ENCODE measurements at regions not wholly inside any gene's neighbourhood (a gene's known extent, or its start where the extent isn't known, plus 50 kb on each side); places are given as distances from the start of the nearest gene placed in this dataset.
"Not testable (repeated sequence)": the region's sequence is repeated elsewhere in the genome, so short reads cannot be mapped to it uniquely, and the experiment has no call there.

DNA sequence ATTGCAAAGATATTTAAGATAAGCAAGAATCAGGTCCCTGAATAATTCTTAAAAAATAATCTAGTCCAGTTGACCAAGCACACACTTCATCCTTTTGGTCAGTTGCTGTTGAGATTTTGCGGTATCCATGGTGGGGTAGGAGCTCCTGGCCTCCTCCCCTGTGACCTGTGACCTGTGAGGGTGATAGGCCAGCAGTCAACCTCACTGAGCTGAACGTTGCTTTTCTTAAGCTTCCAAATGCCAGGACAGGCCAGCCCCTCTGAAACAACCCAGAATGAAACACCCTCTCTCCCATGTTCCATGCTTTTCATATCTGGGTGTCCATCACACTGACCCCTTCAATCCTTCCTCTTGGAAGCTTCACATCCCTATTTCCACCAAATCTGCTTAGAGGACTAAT, 164.9 kb downstream of the THBS2 start:
- H2BK12ac ChIP-seq (ENCODE audit: low read length), result no peak overlapping the region
- no peak overlapping the region for H2BK120ac ChIP-seq (ENCODE audit: low read depth, low read length)
- H3K9me3 ChIP-seq (replicated peaks in 1 of 2; ENCODE audit: control insufficient read depth in 2 of 2, insufficient read depth in 1 of 2, low read depth in 1 of 2, low read length in 2 of 2), result peaks cover 0 to 14% of the 10 kb centered on the region in 2 donors
- no peak overlapping the region for H4K91ac ChIP-seq (ENCODE audit: low read depth, low read length, poor library complexity)
- H3K18ac ChIP-seq (ENCODE audit: low read length), result no peak overlapping the region
- H2AFZ ChIP-seq (ENCODE audit: low read length), result no peak overlapping the region
- H4K8ac ChIP-seq (ENCODE audit: low read depth, low read length), result no peak overlapping the region
- no peak overlapping the region for H3K27ac ChIP-seq (replicated peaks; ENCODE audit: low read length)
- H3K23ac ChIP-seq (ENCODE audit: low read depth, low read length, poor library complexity), result no peak overlapping the region
- H3K14ac ChIP-seq (ENCODE audit: low read length), result no peak overlapping the region
- H3K4ac ChIP-seq (ENCODE audit: low read length), result no peak overlapping the region
- H3K79me1 ChIP-seq (ENCODE audit: low read depth, low read length), result no peaks in the 10 kb centered on the region
- no peak overlapping the region for H3K4me3 ChIP-seq (ENCODE audit: low read length in 2 of 2)
- H2AK5ac ChIP-seq (ENCODE audit: low read depth, low read length), result no peak overlapping the region
- no peak for DNase-seq (ENCODE audit: low spot score)
- no peak overlapping the region for H3K4me2 ChIP-seq (ENCODE audit: insufficient read depth, low read length, poor library complexity, severe bottlenecking)
- no peaks in the 10 kb centered on the region for H3K27me3 ChIP-seq (ENCODE audit: control insufficient read depth in 3 of 3, insufficient read depth in 3 of 3, low read depth in 1 of 3, low read length in 3 of 3)
- no peaks in the 10 kb centered on the region for H3K4me1 ChIP-seq (ENCODE audit: control insufficient read depth in 2 of 2, insufficient read depth in 1 of 2, low read depth in 1 of 2, low read length in 2 of 2)
- no peak overlapping the region for H2BK15ac ChIP-seq (ENCODE audit: low read length)
- no CpG with 5 or more reads among the region's 2 CpGs for WGBS, 2 donors (ENCODE audit: extremely low coverage in 2 of 2, insufficient read length in 2 of 2, insufficient replicate concordance in 1 of 2)
- H3K9ac ChIP-seq (ENCODE audit: low read depth, low read length, poor library complexity), result no peak overlapping the region
- H3K36me3 ChIP-seq (replicated peaks in 1 of 2; ENCODE audit: control insufficient read depth in 2 of 2, insufficient read depth in 2 of 2, low read length in 2 of 2), result no peaks in the 10 kb centered on the region
- no peak overlapping the region for H2BK5ac ChIP-seq (ENCODE audit: low read length)

DNA sequence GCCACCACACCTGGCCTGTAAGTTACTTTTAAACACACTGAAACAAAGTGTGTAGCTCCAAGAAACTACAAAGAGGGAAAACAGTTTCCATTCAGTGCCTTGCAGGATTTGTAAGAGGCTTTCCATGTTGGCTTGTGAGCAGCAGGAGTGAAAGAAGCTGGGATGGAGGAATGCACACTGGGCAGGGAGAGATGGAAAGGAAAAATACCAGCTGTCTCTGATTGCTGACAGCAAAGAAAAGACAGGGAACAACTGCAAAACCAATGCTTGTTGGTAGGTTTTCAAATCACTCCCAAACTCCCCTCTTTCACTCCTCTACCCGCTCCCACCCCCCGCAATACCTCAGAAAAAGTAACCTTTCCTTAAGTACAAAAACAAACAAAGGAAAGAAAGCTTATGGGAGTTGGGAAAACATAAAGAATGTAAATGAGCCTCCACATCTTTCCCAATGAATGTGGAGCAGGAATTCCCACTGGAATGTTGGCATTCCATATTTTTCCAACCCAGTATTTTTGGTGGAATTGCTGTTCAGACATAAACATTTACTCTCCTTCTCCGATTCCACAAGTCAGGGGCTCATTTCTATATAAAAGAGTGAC, 166.1 kb downstream of the THBS2 start:
- DNase-seq (ENCODE audit: low spot score), result no peak
- no peak overlapping the region for H2AFZ ChIP-seq (ENCODE audit: low read length)
- H3K27me3 ChIP-seq (ENCODE audit: control insufficient read depth in 3 of 3, insufficient read depth in 3 of 3, low read depth in 1 of 3, low read length in 3 of 3), result peaks cover 0 to 5% (median 0%) of the 10 kb centered on the region in 3 experiments

DNA sequence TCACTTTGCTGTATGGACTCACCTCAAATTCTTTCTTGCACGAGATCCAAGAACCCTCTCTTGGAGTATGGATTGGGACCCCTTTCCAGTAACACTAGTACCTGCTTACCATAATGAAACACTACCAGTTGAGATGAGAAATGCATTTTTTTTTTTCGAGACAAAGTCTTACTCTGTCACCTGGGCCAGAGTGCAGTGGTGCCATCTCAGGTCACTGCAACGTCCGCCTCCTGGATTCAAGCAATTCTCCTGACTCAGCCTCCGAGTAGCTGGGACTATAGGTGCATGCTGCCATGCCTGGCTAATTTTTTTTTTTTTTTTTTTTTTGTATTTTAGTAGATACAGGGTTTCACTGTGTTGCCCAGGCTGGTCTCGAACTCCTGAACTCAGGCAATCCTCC, 167.0 kb downstream of the THBS2 start:
- H4K91ac ChIP-seq (ENCODE audit: low read depth, low read length, poor library complexity); H2BK15ac ChIP-seq (ENCODE audit: low read length); H2AK5ac ChIP-seq (ENCODE audit: low read depth, low read length); H3K79me1 ChIP-seq (ENCODE audit: low read depth, low read length); H2BK12ac ChIP-seq (ENCODE audit: low read length); H3K27me3 ChIP-seq (ENCODE audit: control insufficient read depth in 3 of 3, insufficient read depth in 3 of 3, low read depth in 1 of 3, low read length in 3 of 3); H4K8ac ChIP-seq (ENCODE audit: low read depth, low read length); H3K27ac ChIP-seq (replicated peaks; ENCODE audit: low read length); H3K18ac ChIP-seq (ENCODE audit: low read length); H3K23ac ChIP-seq (ENCODE audit: low read depth, low read length, poor library complexity); H2BK5ac ChIP-seq (ENCODE audit: low read length); H3K4me3 ChIP-seq (ENCODE audit: low read length in 2 of 2); H2BK120ac ChIP-seq (ENCODE audit: low read depth, low read length); H3K4ac ChIP-seq (ENCODE audit: low read length); H3K14ac ChIP-seq (ENCODE audit: low read length); H3K9me3 ChIP-seq (replicated peaks in 1 of 2; ENCODE audit: control insufficient read depth in 2 of 2, insufficient read depth in 1 of 2, low read depth in 1 of 2, low read length in 2 of 2); H3K9ac ChIP-seq (ENCODE audit: low read depth, low read length, poor library complexity); DNase-seq (ENCODE audit: low spot score); H3K36me3 ChIP-seq (replicated peaks in 1 of 2; ENCODE audit: control insufficient read depth in 2 of 2, insufficient read depth in 2 of 2, low read length in 2 of 2); H3K4me2 ChIP-seq (ENCODE audit: insufficient read depth, low read length, poor library complexity, severe bottlenecking); H2AFZ ChIP-seq (ENCODE audit: low read length); H3K4me1 ChIP-seq (ENCODE audit: control insufficient read depth in 2 of 2, insufficient read depth in 1 of 2, low read depth in 1 of 2, low read length in 2 of 2): not testable (repeated sequence)
- no CpG with 5 or more reads among the region's 6 CpGs for WGBS, 2 donors (ENCODE audit: extremely low coverage in 2 of 2, insufficient read length in 2 of 2, insufficient replicate concordance in 1 of 2)

More for the DNA sequence above, 166.1 kb downstream of the THBS2 start:
- no peak overlapping the region for H2AK5ac ChIP-seq (ENCODE audit: low read depth, low read length)
- H3K4me2 ChIP-seq (ENCODE audit: insufficient read depth, low read length, poor library complexity, severe bottlenecking), result no peak overlapping the region
- no peak overlapping the region for H3K4ac ChIP-seq (ENCODE audit: low read length)
- no peak overlapping the region for H2BK120ac ChIP-seq (ENCODE audit: low read depth, low read length)
- no peak overlapping the region for H3K18ac ChIP-seq (ENCODE audit: low read length)
- peaks cover 1% of the 10 kb centered on the region for H3K79me1 ChIP-seq (ENCODE audit: low read depth, low read length)
- no peak overlapping the region for H3K14ac ChIP-seq (ENCODE audit: low read length)
- H4K91ac ChIP-seq (ENCODE audit: low read depth, low read length, poor library complexity), result no peak overlapping the region
- no peak overlapping the region for H4K8ac ChIP-seq (ENCODE audit: low read depth, low read length)
- no peaks in the 10 kb centered on the region for H3K36me3 ChIP-seq (replicated peaks in 1 of 2; ENCODE audit: control insufficient read depth in 2 of 2, insufficient read depth in 2 of 2, low read length in 2 of 2)
- WGBS, 2 donors (ENCODE audit: extremely low coverage in 2 of 2, insufficient read length in 2 of 2, insufficient replicate concordance in 1 of 2), result no CpG with 5 or more reads among the region's 3 CpGs
- no peaks in the 10 kb centered on the region for H3K4me1 ChIP-seq (ENCODE audit: control insufficient read depth in 2 of 2, insufficient read depth in 1 of 2, low read depth in 1 of 2, low read length in 2 of 2)
- peaks cover 0 to 11% of the 10 kb centered on the region in 2 donors for H3K9me3 ChIP-seq (replicated peaks in 1 of 2; ENCODE audit: control insufficient read depth in 2 of 2, insufficient read depth in 1 of 2, low read depth in 1 of 2, low read length in 2 of 2)
- H3K27ac ChIP-seq (replicated peaks; ENCODE audit: low read length), result peak overlapping the region; percentile 19
- H3K4me3 ChIP-seq (ENCODE audit: low read length in 2 of 2), result no peak overlapping the region
- no peak overlapping the region for H3K23ac ChIP-seq (ENCODE audit: low read depth, low read length, poor library complexity)
- peak overlapping the region; percentile 52 for H3K9ac ChIP-seq (ENCODE audit: low read depth, low read length, poor library complexity)
- no peak overlapping the region for H2BK12ac ChIP-seq (ENCODE audit: low read length)
- no peak overlapping the region for H2BK5ac ChIP-seq (ENCODE audit: low read length)
- H2BK15ac ChIP-seq (ENCODE audit: low read length), result no peak overlapping the region

DNA sequence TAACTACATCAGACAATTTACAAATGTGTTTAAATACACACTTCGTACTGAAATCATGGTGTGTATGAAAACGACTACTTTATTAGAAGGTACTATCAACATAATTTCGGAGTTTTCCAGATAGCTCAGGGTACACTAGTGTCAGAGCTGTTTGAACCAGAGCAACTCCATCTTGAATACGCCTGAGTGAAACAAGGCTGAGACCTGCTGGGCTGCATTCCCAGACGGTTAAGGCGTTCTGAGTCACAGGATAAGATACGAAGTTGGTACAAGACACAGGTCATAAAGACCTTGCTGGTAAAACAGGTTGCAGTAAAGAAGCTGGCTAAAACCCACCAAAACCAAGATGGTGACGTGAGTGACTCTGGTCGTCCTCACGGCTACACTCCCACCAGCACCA, 167.6 kb downstream of the THBS2 start:
- Histone ChIP-seq H3K27ac (replicated peaks; ENCODE audit: low read length) (no peak overlapping the region), H3K9me3 (replicated peaks in 1 of 2; ENCODE audit: control insufficient read depth in 2 of 2, insufficient read depth in 1 of 2, low read depth in 1 of 2, low read length in 2 of 2) (peaks cover 0 to 9% of the 10 kb centered on the region in 2 donors), H4K8ac (ENCODE audit: low read depth, low read length) (no peak overlapping the region), H3K4me2 (ENCODE audit: insufficient read depth, low read length, poor library complexity, severe bottlenecking) (no peak overlapping the region), H4K91ac (ENCODE audit: low read depth, low read length, poor library complexity) (no peak overlapping the region), H3K4me3 (ENCODE audit: low read length in 2 of 2) (no peak overlapping the region), H3K23ac (ENCODE audit: low read depth, low read length, poor library complexity) (no peak overlapping the region), H3K27me3 (ENCODE audit: control insufficient read depth in 3 of 3, insufficient read depth in 3 of 3, low read depth in 1 of 3, low read length in 3 of 3) (peaks cover 0 to 6% (median 0%) of the 10 kb centered on the region in 3 experiments), H2BK12ac (ENCODE audit: low read length) (no peak overlapping the region), H2BK120ac (ENCODE audit: low read depth, low read length) (no peak overlapping the region), H3K14ac (ENCODE audit: low read length) (no peak overlapping the region), H3K9ac (ENCODE audit: low read depth, low read length, poor library complexity) (no peak overlapping the region), H3K36me3 (replicated peaks in 1 of 2; ENCODE audit: control insufficient read depth in 2 of 2, insufficient read depth in 2 of 2, low read length in 2 of 2) (no peaks in the 10 kb centered on the region), H3K4me1 (ENCODE audit: control insufficient read depth in 2 of 2, insufficient read depth in 1 of 2, low read depth in 1 of 2, low read length in 2 of 2) (no peaks in the 10 kb centered on the region), H2BK5ac (ENCODE audit: low read length) (no peak overlapping the region), H3K18ac (ENCODE audit: low read length) (no peak overlapping the region), H2BK15ac (ENCODE audit: low read length) (no peak overlapping the region), H2AK5ac (ENCODE audit: low read depth, low read length) (no peak overlapping the region), H3K4ac (ENCODE audit: low read length) (no peak overlapping the region), H2AFZ (ENCODE audit: low read length) (no peak overlapping the region), H3K79me1 (ENCODE audit: low read depth, low read length) (peaks cover 1% of the 10 kb centered on the region)
- DNase-seq (ENCODE audit: low spot score), result no peak
- WGBS, 2 donors (ENCODE audit: extremely low coverage in 2 of 2, insufficient read length in 2 of 2, insufficient replicate concordance in 1 of 2), result no CpG with 5 or more reads among the region's 10 CpGs

Data from neuronal stem cell (in vitro differentiated cells).